Brain microvascular endothelial cell (primary cell): ENCODE measurements at regions not wholly inside any gene's neighbourhood (a gene's known extent, or its start where the extent isn't known, plus 50 kb on each side); places are given as distances from the start of the nearest gene placed in this dataset.

Experiments used
- DNase-seq: peaks from one replicate; pipeline ENCODE4 v3.0.0-alpha.2; 2020
- H3K27ac ChIP-seq: fragments of 250-450 bp; sonication (Bioruptor Pico); 2 replicates; pipeline ENCODE4 v1.5.1; 2020; ENCODE audit warnings: mild to moderate bottlenecking, moderate library complexity
- H3K27me3 ChIP-seq: fragments of 250-450 bp; sonication (Bioruptor Pico); replicated peaks from 2 replicates; pipeline ENCODE4 v1.5.1; 2020; ENCODE audit warnings: mild to moderate bottlenecking
- H3K36me3 ChIP-seq: fragments of 250-450 bp; sonication (Bioruptor Pico); replicated peaks from 2 replicates; pipeline ENCODE4 v1.5.1; 2020; ENCODE audit warnings: mild to moderate bottlenecking
- H3K4me3 ChIP-seq: 2 replicates; pipeline ENCODE4 v1.5.1; 2011; ENCODE audit warnings: low read depth, mild to moderate bottlenecking, control low read depth, low read length, moderate library complexity
- CTCF ChIP-seq: IDR thresholded peaks from 2 replicates; pipeline ENCODE4 v1.5.1; 2011; ENCODE audit warnings: low read depth, mild to moderate bottlenecking, moderate library complexity, low read length, control low read depth, inconsistent platforms; ENCODE audit errors: missing control alignments
- in situ Hi-C: cut with HindIII; loops from 2 replicates; pipeline ENCODE4 v1.10.0; 2017; ENCODE audit warnings: low sequenced_read_pairs, low pct_ligation_motif_present

GRCh38 chrX:124274438-124275181 lies 57.9 kb upstream of the TEX13D start:
- TF ChIP-seq CTCF: no peak
- H3K27ac ChIP-seq: no peak overlapping the region
- DNase-seq: no peak
- no peaks in the 10 kb centered on the region for H3K27me3 ChIP-seq
- in situ Hi-C loops: no loop called here
- no peak overlapping the region for H3K4me3 ChIP-seq
- no peaks in the 10 kb centered on the region for H3K36me3 ChIP-seq

- DNase-seq: no peak
- Histone ChIP-seq H3K27me3 (no peaks in the 10 kb centered on the region), H3K4me3 (no peak overlapping the region), H3K36me3 (no peaks in the 10 kb centered on the region), H3K27ac (no peak overlapping the region)
- in situ Hi-C loops: no loop called here
- no peak for TF ChIP-seq CTCF
These were observed 57.1 kb upstream of the TEX13D start for GRCh38 chrX:124275182-124275894.

GRCh38 chrX:124280294-124280902 lies 52.1 kb upstream of the TEX13D start:
- Histone ChIP-seq H3K36me3 (no peaks in the 10 kb centered on the region), H3K27ac (no peak overlapping the region), H3K27me3 (no peaks in the 10 kb centered on the region), H3K4me3 (no peak overlapping the region)
- TF ChIP-seq CTCF: no peak
- DNase-seq: no peak
- in situ Hi-C loops: no loop called here

GRCh38 chrX:124282580-124282979 lies 49.9 kb upstream of the TEX13D start:
- no peak for TF ChIP-seq CTCF
- Histone ChIP-seq H3K27ac (no peak overlapping the region), H3K36me3 (no peaks in the 10 kb centered on the region), H3K4me3 (no peak overlapping the region), H3K27me3 (no peaks in the 10 kb centered on the region)
- DNase-seq: no peak
- in situ Hi-C loops: no loop called here
